ENCODE measurements at regions not wholly inside any gene's neighbourhood (a gene's known extent, or its start where the extent isn't known, plus 50 kb on each side); places are given as distances from the start of the nearest gene placed in this dataset.

GRCh38 chr5:167861928-167862426 lies 429.5 kb upstream of the WWC1 start:
- no peak for DNase-seq (ENCODE audit: low read depth)

- no peak for DNase-seq (ENCODE audit: low read depth)
Measured at GRCh38 chr5:167863883-167864282, 427.6 kb upstream of the WWC1 start.

GRCh38 chr5:167864801-167865200 lies 426.6 kb upstream of the WWC1 start:
- no peak for DNase-seq (ENCODE audit: low read depth)

- DNase-seq (ENCODE audit: low read depth) = no peak
Measured at GRCh38 chr5:167866797-167867196, 424.6 kb upstream of the WWC1 start.

GRCh38 chr5:167867281-167867680 lies 424.2 kb upstream of the WWC1 start:
- DNase-seq (ENCODE audit: low read depth) = no peak

- no peak for DNase-seq (ENCODE audit: low read depth)
Measured at GRCh38 chr5:167869125-167869524, 422.3 kb upstream of the WWC1 start.

- peak; percentile 80 for DNase-seq (ENCODE audit: low read depth)
Measured at GRCh38 chr5:167870055-167870454, 421.4 kb upstream of the WWC1 start.

- no peak for DNase-seq (ENCODE audit: low read depth)
Measured at GRCh38 chr5:167871091-167871490, 420.4 kb upstream of the WWC1 start.

- DNase-seq (ENCODE audit: low read depth) = no peak
Measured at GRCh38 chr5:167872791-167873190, 418.7 kb upstream of the WWC1 start.

- DNase-seq (ENCODE audit: low read depth) = no peak
Measured at GRCh38 chr5:167877114-167877722, 414.2 kb upstream of the WWC1 start.

GRCh38 chr5:167877924-167878323 lies 413.5 kb upstream of the WWC1 start:
- DNase-seq (ENCODE audit: low read depth) = no peak

- no peak for DNase-seq (ENCODE audit: low read depth)
Measured at GRCh38 chr5:167880420-167880819, 411.0 kb upstream of the WWC1 start.

- no peak for DNase-seq (ENCODE audit: low read depth)
Measured at GRCh38 chr5:167881041-167881440, 410.4 kb upstream of the WWC1 start.

- DNase-seq (ENCODE audit: low read depth) = no peak
Measured at GRCh38 chr5:167886196-167886595, 405.2 kb upstream of the WWC1 start.

- no peak for DNase-seq (ENCODE audit: low read depth)
Measured at GRCh38 chr5:167888393-167888792, 403.1 kb upstream of the WWC1 start.

GRCh38 chr5:167889276-167889675 lies 402.2 kb upstream of the WWC1 start:
- no peak for DNase-seq (ENCODE audit: low read depth)

- no peak for DNase-seq (ENCODE audit: low read depth)
Measured at GRCh38 chr5:167892352-167893115, 398.9 kb upstream of the WWC1 start.

- no peak for DNase-seq (ENCODE audit: low read depth)
Measured at GRCh38 chr5:167893271-167893670, 398.2 kb upstream of the WWC1 start.

- no peak for DNase-seq (ENCODE audit: low read depth)
Measured at GRCh38 chr5:167894631-167895472, 396.6 kb upstream of the WWC1 start.

- DNase-seq (ENCODE audit: low read depth) = no peak
Measured at GRCh38 chr5:167895899-167896659, 395.4 kb upstream of the WWC1 start.

- DNase-seq (ENCODE audit: low read depth) = no peak
Measured at GRCh38 chr5:167896814-167897213, 394.6 kb upstream of the WWC1 start.

GRCh38 chr5:167897371-167897770 lies 394.1 kb upstream of the WWC1 start:
- no peak for DNase-seq (ENCODE audit: low read depth)
